ENCODE measurements at regions not wholly inside any gene's neighbourhood (a gene's known extent, or its start where the extent isn't known, plus 50 kb on each side); places are given as distances from the start of the nearest gene placed in this dataset.

- Histone ChIP-seq H3K27me3 (ENCODE audit: control insufficient read depth, insufficient read depth, low read length, poor library complexity, severe bottlenecking) (no peaks in the 10 kb centered on the region), H3K4me1 (ENCODE audit: control insufficient read depth, insufficient read depth, low read length) (peaks cover 5% of the 10 kb centered on the region), H3K4me3 (ENCODE audit: low read length) (no peak overlapping the region), H3K9ac (ENCODE audit: extremely low read depth, low read length, poor library complexity, severe bottlenecking) (no peak overlapping the region), H3K36me3 (ENCODE audit: control insufficient read depth, insufficient read depth, low read length) (no peaks in the 10 kb centered on the region), H3K27ac (ENCODE audit: low read depth, low read length) (no peak overlapping the region), H3K9me3 (ENCODE audit: control insufficient read depth, low read length) (no peaks in the 10 kb centered on the region)
- Mint-ChIP-seq H3K27ac (no peak overlapping the region), H3K27me3 (ENCODE audit: insufficient read depth) (no peaks in the 10 kb centered on the region), H3K9me3 (no peaks in the 10 kb centered on the region), H3K4me3 (no peak overlapping the region), H3K4me1 (peaks cover 19% of the 10 kb centered on the region), H3K36me3 (ENCODE audit: low read depth) (no peaks in the 10 kb centered on the region)
- DNase-seq, result no peak
- TF ChIP-seq, protein P1, sequence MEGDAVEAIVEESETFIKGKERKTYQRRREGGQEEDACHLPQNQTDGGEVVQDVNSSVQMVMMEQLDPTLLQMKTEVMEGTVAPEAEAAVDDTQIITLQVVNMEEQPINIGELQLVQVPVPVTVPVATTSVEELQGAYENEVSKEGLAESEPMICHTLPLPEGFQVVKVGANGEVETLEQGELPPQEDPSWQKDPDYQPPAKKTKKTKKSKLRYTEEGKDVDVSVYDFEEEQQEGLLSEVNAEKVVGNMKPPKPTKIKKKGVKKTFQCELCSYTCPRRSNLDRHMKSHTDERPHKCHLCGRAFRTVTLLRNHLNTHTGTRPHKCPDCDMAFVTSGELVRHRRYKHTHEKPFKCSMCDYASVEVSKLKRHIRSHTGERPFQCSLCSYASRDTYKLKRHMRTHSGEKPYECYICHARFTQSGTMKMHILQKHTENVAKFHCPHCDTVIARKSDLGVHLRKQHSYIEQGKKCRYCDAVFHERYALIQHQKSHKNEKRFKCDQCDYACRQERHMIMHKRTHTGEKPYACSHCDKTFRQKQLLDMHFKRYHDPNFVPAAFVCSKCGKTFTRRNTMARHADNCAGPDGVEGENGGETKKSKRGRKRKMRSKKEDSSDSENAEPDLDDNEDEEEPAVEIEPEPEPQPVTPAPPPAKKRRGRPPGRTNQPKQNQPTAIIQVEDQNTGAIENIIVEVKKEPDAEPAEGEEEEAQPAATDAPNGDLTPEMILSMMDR (conservative IDR thresholded peaks at IDR 0.05), result no peak
Measured at GRCh38 chr1:195337646-195338045, 1270.6 kb downstream of the KCNT2 start.

GRCh38 chr1:195336812-195337211 lies 1271.4 kb downstream of the KCNT2 start:
- H3K36me3 Mint-ChIP-seq (ENCODE audit: low read depth), result no peaks in the 10 kb centered on the region
- peaks cover 17% of the 10 kb centered on the region for H3K4me1 Mint-ChIP-seq
- WGBS, 2 experiments (ENCODE audit: insufficient coverage in 1 of 2, insufficient read length in 1 of 2), result 80 to 84% methylated on average over 1 of the region's 1 CpG
- TF ChIP-seq, protein P1 (conservative IDR thresholded peaks at IDR 0.05), result no peak
- Histone ChIP-seq H3K27ac (ENCODE audit: low read depth, low read length) (no peak overlapping the region), H3K36me3 (ENCODE audit: control insufficient read depth, insufficient read depth, low read length) (no peaks in the 10 kb centered on the region), H3K27me3 (ENCODE audit: control insufficient read depth, insufficient read depth, low read length, poor library complexity, severe bottlenecking) (no peaks in the 10 kb centered on the region), H3K4me3 (ENCODE audit: low read length) (no peak overlapping the region), H3K9me3 (ENCODE audit: control insufficient read depth, low read length) (no peaks in the 10 kb centered on the region), H3K9ac (ENCODE audit: extremely low read depth, low read length, poor library complexity, severe bottlenecking) (no peak overlapping the region), H3K4me1 (ENCODE audit: control insufficient read depth, insufficient read depth, low read length) (peaks cover 5% of the 10 kb centered on the region)
- H3K27me3 Mint-ChIP-seq (ENCODE audit: insufficient read depth), result no peaks in the 10 kb centered on the region
- peak; percentile 44 for DNase-seq
- peak overlapping the region; percentile 75 for H3K27ac Mint-ChIP-seq
- H3K9me3 Mint-ChIP-seq, result no peaks in the 10 kb centered on the region
- H3K4me3 Mint-ChIP-seq, result peak overlapping the region; percentile 18

DNA sequence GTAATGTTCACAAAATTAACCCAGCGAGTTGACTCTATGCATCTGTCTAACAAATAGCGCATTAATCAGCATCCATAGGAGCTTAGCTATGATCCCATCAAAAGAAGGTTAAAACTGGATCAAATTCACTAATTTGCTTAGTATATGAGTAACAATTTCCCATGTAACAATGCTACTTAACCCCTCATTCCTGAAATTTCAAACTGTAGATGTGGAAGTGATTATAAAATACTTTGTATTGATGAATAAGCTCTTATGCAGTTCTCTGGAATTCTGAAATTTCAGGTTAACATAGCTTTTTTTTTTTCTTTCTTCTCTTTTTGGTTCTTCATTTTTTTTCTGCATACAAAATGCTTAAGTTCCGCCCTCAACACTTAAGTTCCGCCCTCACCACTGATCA lies 1272.7 kb downstream of the KCNT2 start:
- H3K36me3 ChIP-seq (ENCODE audit: control insufficient read depth, insufficient read depth, low read length), result no peaks in the 10 kb centered on the region
- H3K9me3 Mint-ChIP-seq, result no peaks in the 10 kb centered on the region
- no peak overlapping the region for H3K27ac ChIP-seq (ENCODE audit: low read depth, low read length)
- DNase-seq, result no peak
- WGBS, 2 experiments (ENCODE audit: insufficient coverage in 1 of 2, insufficient read length in 1 of 2), result 95% methylated on average over 4 of the region's 4 CpGs; no CpG with 5 or more reads in 1 of the 2 experiments
- no peak overlapping the region for H3K4me3 Mint-ChIP-seq
- H3K27me3 Mint-ChIP-seq (ENCODE audit: insufficient read depth), result no peaks in the 10 kb centered on the region
- TF ChIP-seq, protein P1 (conservative IDR thresholded peaks at IDR 0.05), result no peak
- no peaks in the 10 kb centered on the region for H3K9me3 ChIP-seq (ENCODE audit: control insufficient read depth, low read length)
- no peak overlapping the region for H3K4me3 ChIP-seq (ENCODE audit: low read length)
- peaks cover 11% of the 10 kb centered on the region for H3K4me1 Mint-ChIP-seq
- no peaks in the 10 kb centered on the region for H3K27me3 ChIP-seq (ENCODE audit: control insufficient read depth, insufficient read depth, low read length, poor library complexity, severe bottlenecking)
- no peaks in the 10 kb centered on the region for H3K36me3 Mint-ChIP-seq (ENCODE audit: low read depth)
- H3K4me1 ChIP-seq (ENCODE audit: control insufficient read depth, insufficient read depth, low read length), result no peaks in the 10 kb centered on the region
- no peak overlapping the region for H3K9ac ChIP-seq (ENCODE audit: extremely low read depth, low read length, poor library complexity, severe bottlenecking)
- H3K27ac Mint-ChIP-seq, result no peak overlapping the region
